ENCODE measurements at regions not wholly inside any gene's neighbourhood (a gene's known extent, or its start where the extent isn't known, plus 50 kb on each side); places are given as distances from the start of the nearest gene placed in this dataset.

GRCh38 chr11:45563171-45563570, 102.3 kb downstream of the CHST1 start:
- Histone ChIP-seq H3K9ac (ENCODE audit: low read depth, low read length) (no peak overlapping the region), H3K4me3 (ENCODE audit: insufficient read depth, low read depth, low read length) (no peak overlapping the region), H3K79me1 (ENCODE audit: low read depth in 1 of 2, low read length in 2 of 2) (no peaks in the 10 kb centered on the region), H3K9me3 (ENCODE audit: control insufficient read depth, insufficient read depth, low read length) (no peaks in the 10 kb centered on the region), H4K8ac (ENCODE audit: low read depth in 2 of 2, low read length in 2 of 2) (no peak overlapping the region), H3K23ac (ENCODE audit: low read depth, low read length) (no peak overlapping the region), H3K27me3 (ENCODE audit: control insufficient read depth, insufficient read depth, low read length) (no peaks in the 10 kb centered on the region; the same call in 1 of the 2 replicates), H3K4me1 (ENCODE audit: control insufficient read depth, insufficient read depth, low read length) (no peaks in the 10 kb centered on the region), H4K5ac (ENCODE audit: low read depth, low read length) (no peak overlapping the region), H4K20me1 (ENCODE audit: insufficient read depth, low read length) (no peaks in the 10 kb centered on the region; the same call in 1 of the 2 replicates), H3K14ac (replicated peaks; ENCODE audit: low read depth, low read length) (no peak overlapping the region), H2AK5ac (ENCODE audit: low read depth, low read length) (no peak overlapping the region), H2BK5ac (ENCODE audit: low read depth, low read length, poor library complexity, severe bottlenecking) (no peak overlapping the region), H2BK20ac (ENCODE audit: low read depth, low read length) (no peak overlapping the region), H2BK15ac (ENCODE audit: low read depth, low read length) (no peak overlapping the region), H2BK120ac (ENCODE audit: low read depth, low read length) (no peak overlapping the region), H3K9me1 (ENCODE audit: insufficient read depth, low read length) (no peaks in the 10 kb centered on the region), H3K4me2 (ENCODE audit: low read depth, low read length) (no peak overlapping the region), H3K56ac (ENCODE audit: extremely low read depth, insufficient read depth, low read length) (no peak overlapping the region), H3K27ac (ENCODE audit: insufficient read depth, low read length) (no peak overlapping the region), H3K36me3 (ENCODE audit: control insufficient read depth, insufficient read depth, low read length) (no peaks in the 10 kb centered on the region), H3K4ac (ENCODE audit: low read depth, low read length) (no peak overlapping the region), H3K18ac (ENCODE audit: low read depth, low read length) (no peak overlapping the region), H2AFZ (replicated peaks; ENCODE audit: low read length, poor library complexity) (no peak overlapping the region), H2AK9ac (replicated peaks; ENCODE audit: low read depth, low read length, poor library complexity) (no peak overlapping the region), H4K91ac (ENCODE audit: insufficient read depth, low read depth, low read length) (no peak overlapping the region)
- intact Hi-C loops (cut with micrococcal nuclease), result no loop called here
- ATAC-seq (ENCODE audit: low read depth) (no peak), DNase-seq (no peak)
- TF ChIP-seq NFE2L2 (IDR thresholded peaks at IDR 0.05; ENCODE audit: low read depth, low read length), result no peak
- TF ChIP-seq MAZ (IDR thresholded peaks at IDR 0.05; ENCODE audit: borderline replicate concordance, low read depth, low read length), result no peak
- no peak for TF ChIP-seq CHD1 (IDR thresholded peaks at IDR 0.05; ENCODE audit: low read depth, low read length)
- no peak for TF ChIP-seq CEBPB (IDR thresholded peaks at IDR 0.05; ENCODE audit: low read depth, low read length)
- TF ChIP-seq RCOR1 (IDR thresholded peaks at IDR 0.05; ENCODE audit: insufficient replicate concordance, low read length), result no peak
- TF ChIP-seq MXI1 (IDR thresholded peaks at IDR 0.05; ENCODE audit: borderline replicate concordance, low read depth, low read length), result no peak
- WGBS, 2 experiments (ENCODE audit: extremely low coverage in 2 of 2, insufficient read length in 1 of 2), result no CpG with 5 or more reads among the region's 2 CpGs
- ChIA-PET POLR2A (ENCODE audit: unreplicated experiment) (no interaction called here), CTCF (no interaction called here)
- in situ Hi-C loops (cut with MboI; ENCODE audit: low sequenced_read_pairs), result no loop called here
- dilution Hi-C loops (cut with HindIII; ENCODE audit: low sequenced_read_pairs, unreplicated experiment), result no loop called here
- BruUV-seq (replicated peaks), result no TSS peak

Data from IMR-90 (cell line).